AG10803 (cell line): ENCODE measurements at regions not wholly inside any gene's neighbourhood (a gene's known extent, or its start where the extent isn't known, plus 50 kb on each side); places are given as distances from the start of the nearest gene placed in this dataset.

Experiments used
- DNase-seq: peaks from one replicate; pipeline ENCODE4 v3.0.0; 2010; ENCODE audit warnings: low read depth
- H3K4me3 ChIP-seq: 2 replicates; pipeline ENCODE4 v1.5.1; 2011; ENCODE audit warnings: mild to moderate bottlenecking, low read length, control low read depth
- CTCF ChIP-seq: conservative IDR thresholded peaks from 2 replicates; pipeline ENCODE4 v1.5.1; 2011; ENCODE audit warnings: mild to moderate bottlenecking, low read length, control low read depth, inconsistent platforms

GRCh38 chr5:24102010-24102409, 542.8 kb downstream of the CDH10 start:
- no peak for DNase-seq

DNA sequence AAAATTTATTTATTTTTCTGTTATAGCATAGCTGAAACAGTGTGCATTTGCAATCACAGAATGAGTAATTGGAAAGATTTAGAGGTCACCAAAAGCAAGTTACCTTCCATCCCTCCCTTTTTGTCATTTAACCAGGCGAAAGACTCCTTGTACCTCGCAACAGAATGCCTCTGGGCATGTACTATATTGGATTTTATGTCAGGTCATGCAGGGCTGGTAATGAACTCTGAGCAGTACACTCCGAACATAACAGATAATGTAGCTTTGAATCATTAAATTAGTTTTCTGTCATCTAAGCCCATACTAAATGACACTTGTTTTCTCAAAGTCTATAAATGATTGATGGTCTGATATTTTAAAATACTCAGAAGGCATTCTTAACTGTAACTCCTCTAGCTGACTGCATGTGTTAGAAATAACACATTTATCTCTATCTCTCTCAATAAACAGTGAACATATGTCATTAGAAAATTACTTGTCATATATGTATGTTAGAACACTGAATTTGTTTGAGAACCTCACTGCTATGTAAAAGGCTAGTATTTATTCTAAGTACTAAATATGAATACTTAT, 541.2 kb downstream of the CDH10 start:
- no peak for TF ChIP-seq CTCF
- DNase-seq = no peak
- no peak overlapping the region for H3K4me3 ChIP-seq

More at GRCh38 chr5:24102010-24102409, 542.8 kb downstream of the CDH10 start:
- H3K4me3 ChIP-seq = no peak overlapping the region
- no peak for TF ChIP-seq CTCF

DNA sequence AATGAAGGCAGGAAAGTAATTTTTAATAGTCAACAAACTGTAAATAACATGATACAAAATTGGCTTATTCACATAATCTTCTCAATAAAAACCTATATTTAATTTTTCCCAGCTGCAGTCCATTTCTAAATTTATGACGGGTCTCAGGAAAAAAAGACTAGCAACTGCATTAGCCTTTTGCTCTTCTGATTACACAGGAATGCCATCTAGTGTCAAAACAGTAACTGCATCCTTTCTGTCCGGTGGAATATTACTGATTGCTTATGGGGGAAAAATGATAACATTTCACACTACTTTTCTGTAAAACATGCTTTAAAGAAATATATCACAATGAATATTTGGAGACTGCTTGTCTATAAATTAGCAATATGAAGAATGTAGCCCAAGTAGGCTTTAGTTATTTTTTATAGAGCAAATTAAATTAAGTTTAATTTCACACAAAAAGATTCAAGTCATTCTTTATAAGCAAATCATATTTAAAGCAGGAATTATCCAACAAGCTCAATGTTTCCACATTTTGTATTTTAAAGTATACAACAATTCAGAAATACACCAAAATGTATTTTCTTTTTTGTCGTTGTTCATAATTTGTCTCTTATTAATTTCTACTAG, 534.7 kb downstream of the CDH10 start:
- DNase-seq = peak; percentile 0
- TF ChIP-seq CTCF = peak; percentile 48
- H3K4me3 ChIP-seq = no peak overlapping the region

- no peak for TF ChIP-seq CTCF
- H3K4me3 ChIP-seq = no peak overlapping the region
- no peak for DNase-seq
Measured at GRCh38 chr5:24112420-24112819, 532.4 kb downstream of the CDH10 start.

- no peak overlapping the region for H3K4me3 ChIP-seq
- no peak for TF ChIP-seq CTCF
- no peak for DNase-seq
Measured at GRCh38 chr5:24118351-24118750, 526.4 kb downstream of the CDH10 start.

DNA sequence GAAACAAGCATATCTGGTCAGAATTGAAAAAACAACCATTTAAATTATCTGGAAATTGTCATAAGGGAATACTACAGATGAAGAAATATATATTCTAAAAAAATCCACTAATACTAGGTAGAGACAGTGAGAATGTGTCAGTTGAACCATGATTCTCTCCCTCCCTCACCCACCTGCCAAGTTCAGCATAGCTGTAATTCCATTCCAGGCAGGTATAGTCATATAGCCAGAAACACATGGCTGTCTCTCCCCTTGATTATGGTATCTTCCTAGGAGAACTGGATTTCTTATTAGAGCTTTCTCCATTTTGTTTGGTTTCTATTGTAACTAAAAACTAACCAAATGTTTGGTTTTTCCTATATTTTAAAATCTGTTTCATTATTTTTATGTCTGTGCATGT, 509.2 kb downstream of the CDH10 start:
- no peak for DNase-seq
- TF ChIP-seq CTCF = no peak
- no peak overlapping the region for H3K4me3 ChIP-seq

DNA sequence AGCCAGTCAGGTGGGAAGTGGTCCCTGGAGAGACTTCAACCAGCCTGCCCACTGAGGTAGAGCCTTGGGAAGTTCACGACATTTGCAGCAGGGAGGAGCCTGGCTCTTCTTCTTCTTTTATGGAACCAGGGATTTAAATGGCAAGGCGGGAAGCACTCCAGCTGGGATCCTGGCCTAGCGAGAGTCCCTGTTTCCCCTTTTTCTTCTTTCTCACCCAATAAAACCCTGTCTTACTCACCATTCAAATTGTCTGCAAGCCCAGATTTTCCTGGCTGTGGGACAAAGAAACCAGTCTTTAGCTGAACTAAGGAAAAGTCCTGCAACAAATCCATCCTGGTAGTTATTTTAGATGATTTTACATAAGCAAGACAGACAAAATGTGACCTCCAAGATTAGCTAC, 503.7 kb downstream of the CDH10 start:
- DNase-seq = peak; percentile 5
- no peak overlapping the region for H3K4me3 ChIP-seq
- no peak for TF ChIP-seq CTCF
